Activated CD4-positive, alpha-beta memory T cell treated with anti-CD3 and anti-CD28 coated beads for 36 hours (primary cell): ENCODE measurements at regions not wholly inside any gene's neighbourhood (a gene's known extent, or its start where the extent isn't known, plus 50 kb on each side); places are given as distances from the start of the nearest gene placed in this dataset.

ENCODE experiments used
- CTCF ChIA-PET: fragments of 350-600 bp; sonication (Branson Sonifier 250); formaldehyde crosslinking; loops from one replicate; lab custom pipeline; 2021; ENCODE audit warnings: antibody characterized with exemption, inconsistent platforms; lab: Charles Lee
- POLR2A ChIA-PET: fragments of 350-600 bp; sonication (Branson Sonifier 250); formaldehyde crosslinking; loops from one replicate; lab custom pipeline; 2021; ENCODE audit warnings: antibody characterized with exemption; lab: Charles Lee
- DNase-seq: peaks from one replicate; pipeline ENCODE4 v3.0.0-alpha.2; 2020
- H3K27ac Mint-ChIP-seq: one replicate; pipeline ENCODE4 v1.8.0; 2021; ENCODE audit warnings: mixed read lengths
- H3K27me3 Mint-ChIP-seq: one replicate; pipeline ENCODE4 v1.8.0; 2021; ENCODE audit warnings: mixed read lengths
- H3K36me3 Mint-ChIP-seq: one replicate; pipeline ENCODE4 v1.8.0; 2021; ENCODE audit warnings: mixed read lengths
- H3K4me1 Mint-ChIP-seq: one replicate; pipeline ENCODE4 v1.8.0; 2021; ENCODE audit warnings: low read depth, mixed read lengths
- H3K4me3 Mint-ChIP-seq: one replicate; pipeline ENCODE4 v1.8.0; 2021; ENCODE audit warnings: mild to moderate bottlenecking, mixed read lengths
- H3K9me3 Mint-ChIP-seq: one replicate; pipeline ENCODE4 v1.8.0; 2021; ENCODE audit warnings: mixed read lengths
- intact Hi-C: fragments of 100-400 bp; cut with micrococcal nuclease; formaldehyde crosslinking; loops from one replicate; pipeline ENCODE4 v1.15.1; 2023

DNA sequence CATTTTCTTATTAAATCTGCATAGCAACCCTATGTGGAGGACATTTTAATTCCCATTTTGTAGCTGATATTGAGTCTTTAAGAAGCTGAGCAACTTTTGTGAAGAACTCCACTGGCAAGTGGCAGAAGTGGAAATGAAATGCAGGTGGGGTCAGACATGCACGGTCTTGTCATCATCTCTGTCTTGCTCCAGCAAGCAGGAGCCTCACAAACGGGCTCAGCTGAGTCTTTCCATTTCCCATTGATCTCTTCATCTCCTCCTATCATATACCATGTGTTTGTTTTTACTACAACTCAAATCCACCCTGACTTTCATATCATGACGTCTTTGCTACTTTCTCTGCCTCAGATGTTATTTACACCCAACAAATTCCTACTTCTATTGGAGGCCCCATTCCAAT is 97.9 kb upstream of the TENM4 start:
- POLR2A ChIA-PET = no interaction called here
- intact Hi-C loops = no loop called here
- Mint-ChIP-seq H3K27me3 (no peaks in the 10 kb centered on the region), H3K4me3 (no peak overlapping the region), H3K36me3 (no peaks in the 10 kb centered on the region), H3K9me3 (no peaks in the 10 kb centered on the region), H3K27ac (no peak overlapping the region), H3K4me1 (no peaks in the 10 kb centered on the region)
- no peak for DNase-seq
- CTCF ChIA-PET = no interaction called here

DNA sequence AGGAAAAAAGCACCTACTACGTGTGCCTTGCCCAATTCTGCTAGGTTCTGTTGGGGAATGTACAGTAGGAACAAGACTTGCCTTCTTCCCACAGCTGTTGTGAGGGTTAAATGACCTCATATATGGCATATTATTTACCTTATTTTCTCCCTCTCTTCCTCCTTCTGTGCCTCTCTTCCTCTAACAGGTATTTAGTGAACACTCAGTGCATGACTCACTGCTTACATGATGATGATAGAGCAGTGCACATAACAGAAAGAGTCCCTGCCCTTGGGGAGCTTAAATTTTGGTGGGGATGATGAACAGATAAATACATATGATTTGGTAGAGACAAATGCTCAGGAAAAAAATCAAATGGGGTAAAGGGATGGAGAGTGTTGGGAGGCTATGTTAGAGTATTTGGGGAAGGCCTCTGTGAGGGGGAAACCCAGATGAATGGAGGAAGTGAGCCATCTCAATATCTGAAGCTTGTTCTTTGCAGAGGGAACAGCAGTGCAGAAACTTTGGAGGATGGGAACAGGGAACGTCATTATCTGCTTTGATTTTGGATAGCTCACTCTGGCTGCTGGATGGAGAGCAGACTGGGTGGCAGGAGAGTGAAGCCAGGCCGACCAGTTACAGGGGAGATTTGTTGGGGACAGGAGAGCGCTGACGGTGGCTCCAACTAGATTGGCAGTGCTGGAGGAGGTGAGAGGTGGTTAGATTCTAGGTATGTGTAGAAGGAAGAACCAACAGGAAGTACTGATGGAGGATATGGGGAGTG is 95.5 kb upstream of the TENM4 start:
- H3K27me3 Mint-ChIP-seq = no peaks in the 10 kb centered on the region
- intact Hi-C loops = no loop called here
- no peaks in the 10 kb centered on the region for H3K9me3 Mint-ChIP-seq
- H3K4me3 Mint-ChIP-seq = no peak overlapping the region
- no peaks in the 10 kb centered on the region for H3K36me3 Mint-ChIP-seq
- ChIA-PET POLR2A (no interaction called here), CTCF (no interaction called here)
- DNase-seq = no peak
- no peaks in the 10 kb centered on the region for H3K4me1 Mint-ChIP-seq
- H3K27ac Mint-ChIP-seq = no peak overlapping the region

DNA sequence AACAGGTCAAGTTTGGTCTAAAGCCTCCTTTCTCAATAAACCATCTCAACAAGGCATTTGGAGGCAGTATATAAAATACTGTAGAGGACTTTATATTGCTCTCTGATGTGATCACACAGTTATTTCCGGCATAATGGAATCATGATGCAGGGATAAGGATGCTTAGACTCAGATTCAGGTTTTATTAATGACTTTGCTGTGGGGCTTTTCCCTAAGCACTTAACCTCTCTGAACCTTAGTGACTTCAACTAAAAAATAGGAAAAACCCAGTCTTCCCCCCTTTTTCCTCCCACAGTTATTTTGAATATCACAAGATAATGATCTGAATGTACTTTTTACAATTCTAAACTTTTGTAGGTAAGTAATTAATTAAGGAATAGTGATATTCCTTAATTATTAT is 94.8 kb upstream of the TENM4 start:
- Mint-ChIP-seq H3K36me3 (no peaks in the 10 kb centered on the region), H3K27ac (no peak overlapping the region), H3K4me1 (no peaks in the 10 kb centered on the region), H3K4me3 (no peak overlapping the region), H3K27me3 (no peaks in the 10 kb centered on the region), H3K9me3 (no peaks in the 10 kb centered on the region)
- DNase-seq = no peak
- intact Hi-C loops = no loop called here
- POLR2A ChIA-PET = no interaction called here
- CTCF ChIA-PET = no interaction called here

DNA sequence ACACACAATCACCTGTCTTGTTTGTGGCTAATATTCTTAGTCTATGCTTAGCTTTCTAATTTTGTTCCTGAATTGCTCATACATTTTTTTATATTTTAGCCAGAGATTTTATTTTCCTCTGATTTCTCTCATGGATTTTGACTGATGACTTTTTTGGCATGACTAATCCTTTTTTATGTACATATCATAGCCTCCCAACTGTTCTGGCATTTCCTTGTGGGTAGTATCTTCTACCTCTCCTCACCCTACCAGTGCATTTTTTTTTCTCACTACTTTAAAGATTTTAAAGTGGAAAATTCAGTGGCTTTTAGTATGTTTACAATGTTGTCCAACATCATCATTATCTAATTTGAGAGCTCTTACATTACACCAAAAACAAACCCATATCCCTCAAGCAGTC is 84.4 kb upstream of the TENM4 start:
- CTCF ChIA-PET = no interaction called here
- no peaks in the 10 kb centered on the region for H3K36me3 Mint-ChIP-seq
- POLR2A ChIA-PET = no interaction called here
- H3K27me3 Mint-ChIP-seq = no peaks in the 10 kb centered on the region
- H3K4me1 Mint-ChIP-seq = no peaks in the 10 kb centered on the region
- intact Hi-C loops = no loop called here
- peaks cover 8% of the 10 kb centered on the region for H3K9me3 Mint-ChIP-seq
- no peak overlapping the region for H3K27ac Mint-ChIP-seq
- DNase-seq = no peak
- no peak overlapping the region for H3K4me3 Mint-ChIP-seq

DNA sequence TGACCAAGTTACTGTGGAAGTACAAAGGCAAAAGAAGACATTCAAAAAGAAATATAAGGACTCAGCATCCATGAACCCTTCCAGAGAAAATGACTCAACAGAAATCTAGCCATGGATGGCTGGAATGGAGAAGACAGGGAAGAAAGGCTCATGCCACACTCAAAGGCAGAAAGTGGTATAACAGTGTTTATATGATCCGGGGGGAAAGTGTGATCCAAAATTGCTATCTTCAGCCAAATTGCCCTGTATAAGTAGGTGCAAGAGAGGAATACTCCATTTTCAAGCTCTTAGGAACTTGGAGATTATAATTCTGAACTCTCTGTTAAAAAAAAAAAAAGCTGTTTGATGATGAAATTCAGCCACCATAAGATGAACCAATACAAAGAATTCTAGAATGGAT is 81.8 kb upstream of the TENM4 start:
- no peak overlapping the region for H3K4me3 Mint-ChIP-seq
- no peaks in the 10 kb centered on the region for H3K4me1 Mint-ChIP-seq
- CTCF ChIA-PET = interaction anchor here (0.5 kb wide), 1 partner anchor 164 kb away, joined by 5 read pairs; no protein-coding TSS in a partner anchor
- no peaks in the 10 kb centered on the region for H3K36me3 Mint-ChIP-seq
- POLR2A ChIA-PET = no interaction called here
- peaks cover 8% of the 10 kb centered on the region for H3K9me3 Mint-ChIP-seq
- intact Hi-C loops = no loop called here
- H3K27me3 Mint-ChIP-seq = no peaks in the 10 kb centered on the region
- H3K27ac Mint-ChIP-seq = no peak overlapping the region
- DNase-seq = no peak

DNA sequence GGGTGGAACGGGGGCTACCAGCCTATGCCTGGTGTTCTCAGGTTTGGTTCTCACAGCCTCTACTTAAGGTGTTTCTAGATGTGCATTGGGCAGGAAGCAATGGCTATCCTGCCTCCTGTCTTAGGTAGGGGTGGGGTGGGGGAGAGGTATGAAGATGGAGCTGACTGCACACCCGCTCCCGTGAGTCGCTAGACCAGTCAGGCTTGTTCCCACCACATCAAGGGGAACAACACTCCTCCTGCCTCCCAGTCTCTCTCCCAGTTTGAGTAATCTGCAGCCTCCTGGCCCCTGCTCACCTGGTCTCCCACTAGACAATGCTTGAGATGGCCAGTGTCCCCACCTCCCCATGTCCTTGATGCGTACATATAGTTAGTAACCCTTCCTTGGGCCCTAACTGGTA is 79.3 kb upstream of the TENM4 start:
- CTCF ChIA-PET = no interaction called here
- peaks cover 8% of the 10 kb centered on the region for H3K9me3 Mint-ChIP-seq
- no peak for DNase-seq
- H3K36me3 Mint-ChIP-seq = no peaks in the 10 kb centered on the region
- no peak overlapping the region for H3K27ac Mint-ChIP-seq
- H3K4me1 Mint-ChIP-seq = no peaks in the 10 kb centered on the region
- POLR2A ChIA-PET = no interaction called here
- intact Hi-C loops = no loop called here
- no peaks in the 10 kb centered on the region for H3K27me3 Mint-ChIP-seq
- H3K4me3 Mint-ChIP-seq = no peak overlapping the region

DNA sequence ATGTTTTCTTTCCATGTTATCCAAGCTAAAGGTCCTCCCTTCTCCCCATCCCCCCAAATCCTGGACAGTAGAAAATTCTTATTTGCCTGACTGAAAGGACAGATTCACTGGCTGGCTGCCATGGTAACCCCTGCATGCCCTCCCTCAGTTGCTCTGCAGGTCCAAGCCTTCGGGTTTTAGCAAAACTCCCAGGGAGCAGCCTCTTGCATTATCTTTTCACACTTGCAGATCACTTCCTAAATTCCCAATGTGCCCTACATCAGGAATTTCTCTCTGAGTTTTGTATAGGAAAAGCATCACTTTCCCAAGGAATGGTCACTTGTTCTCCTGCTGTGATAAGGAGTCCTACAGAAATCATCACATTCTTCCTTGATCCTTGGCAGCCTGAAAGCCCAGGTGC is 75.0 kb upstream of the TENM4 start:
- Mint-ChIP-seq H3K27me3 (no peaks in the 10 kb centered on the region), H3K36me3 (no peaks in the 10 kb centered on the region), H3K4me1 (no peaks in the 10 kb centered on the region), H3K9me3 (peaks cover 3% of the 10 kb centered on the region), H3K4me3 (no peak overlapping the region), H3K27ac (no peak overlapping the region)
- ChIA-PET CTCF (no interaction called here), POLR2A (no interaction called here)
- intact Hi-C loops = no loop called here
- no peak for DNase-seq

DNA sequence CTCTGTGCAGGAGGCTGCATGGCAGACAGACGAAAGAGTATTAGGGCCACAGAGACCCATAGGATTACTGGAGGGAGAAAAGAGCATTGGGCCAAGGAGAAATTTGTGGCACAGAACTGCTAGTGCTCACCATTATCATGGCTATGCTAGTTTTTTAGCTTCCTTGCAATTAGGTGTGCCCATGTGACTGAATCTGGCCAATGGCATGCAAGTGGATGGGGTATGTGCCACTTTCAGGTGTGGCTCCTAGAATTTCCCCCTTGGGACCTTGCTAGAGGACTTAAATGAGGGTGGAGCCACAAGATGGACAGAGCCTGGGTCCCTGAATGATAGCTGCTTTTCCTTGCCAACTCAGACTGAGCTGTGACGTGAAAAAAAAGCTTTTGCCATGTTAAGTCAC is 73.9 kb upstream of the TENM4 start:
- intact Hi-C loops = no loop called here
- no peaks in the 10 kb centered on the region for H3K27me3 Mint-ChIP-seq

DNA sequence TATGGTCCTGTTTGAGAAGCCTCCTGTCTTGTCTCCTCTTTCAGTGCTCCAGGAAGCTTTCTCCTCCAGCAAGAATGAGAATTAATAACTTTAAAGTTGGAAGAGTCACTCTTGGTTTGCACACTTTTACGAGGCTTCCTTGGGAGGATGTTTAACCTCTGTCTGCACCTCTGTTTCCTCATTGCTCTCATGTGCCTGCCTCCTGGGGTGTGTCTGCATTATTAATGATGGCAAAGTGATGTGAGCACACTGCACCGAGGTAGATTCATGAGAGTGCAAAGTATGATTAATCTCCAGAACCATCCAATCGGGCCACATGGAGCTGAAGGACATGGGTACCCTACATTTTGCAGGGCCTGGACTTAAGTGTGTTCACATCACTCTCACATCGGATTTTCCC is 73.5 kb upstream of the TENM4 start:
- CTCF ChIA-PET = no interaction called here
- no peaks in the 10 kb centered on the region for H3K27me3 Mint-ChIP-seq
- intact Hi-C loops = no loop called here
- POLR2A ChIA-PET = no interaction called here
- H3K36me3 Mint-ChIP-seq = no peaks in the 10 kb centered on the region
- no peaks in the 10 kb centered on the region for H3K4me1 Mint-ChIP-seq
- H3K9me3 Mint-ChIP-seq = peaks cover 3% of the 10 kb centered on the region
- no peak for DNase-seq
- no peak overlapping the region for H3K27ac Mint-ChIP-seq
- no peak overlapping the region for H3K4me3 Mint-ChIP-seq

More for the DNA sequence above, 73.9 kb upstream of the TENM4 start:
- ChIA-PET POLR2A (no interaction called here), CTCF (no interaction called here)
- Mint-ChIP-seq H3K36me3 (no peaks in the 10 kb centered on the region), H3K9me3 (peaks cover 3% of the 10 kb centered on the region), H3K27ac (no peak overlapping the region), H3K4me1 (no peaks in the 10 kb centered on the region), H3K4me3 (no peak overlapping the region)
- DNase-seq = no peak

DNA sequence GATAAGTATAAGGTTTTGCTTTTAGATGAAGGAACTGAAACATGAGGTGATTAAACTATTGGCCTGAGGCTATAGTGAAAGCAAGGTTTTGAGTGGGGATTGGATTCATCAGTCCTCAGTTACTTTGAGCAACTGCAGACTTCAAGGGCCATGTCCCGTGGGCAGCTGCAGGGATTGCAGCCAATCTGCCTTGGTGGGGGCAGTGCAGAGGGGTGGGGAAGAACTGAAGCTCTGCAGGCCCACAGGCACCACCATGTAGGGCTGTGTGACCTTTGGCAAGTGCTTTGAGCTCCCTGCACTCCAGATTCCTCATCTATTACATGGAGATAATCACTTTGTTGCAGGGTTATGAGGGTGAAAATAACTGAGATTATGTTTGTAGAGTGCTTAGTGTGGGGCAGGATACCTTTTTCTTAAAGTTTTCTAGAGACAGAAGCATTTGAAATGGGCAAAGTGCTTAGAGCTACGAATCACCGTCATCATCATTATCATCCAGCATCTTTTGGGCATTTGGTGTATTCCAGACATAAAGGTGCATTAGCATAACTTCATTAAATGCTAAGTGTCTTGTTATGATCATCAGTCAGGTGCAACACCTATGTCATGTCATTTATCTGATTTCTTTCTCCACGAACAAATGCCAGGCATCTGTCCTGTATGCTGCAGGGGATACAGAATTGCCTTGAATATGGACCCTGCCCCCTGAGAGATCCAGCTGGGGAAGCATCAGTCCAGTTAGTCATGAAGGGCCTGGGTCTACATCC is 72.1 kb upstream of the TENM4 start:
- ChIA-PET CTCF (no interaction called here), POLR2A (no interaction called here)
- Mint-ChIP-seq H3K4me3 (no peak overlapping the region), H3K4me1 (no peaks in the 10 kb centered on the region), H3K9me3 (peaks cover 3% of the 10 kb centered on the region), H3K27ac (no peak overlapping the region), H3K27me3 (no peaks in the 10 kb centered on the region), H3K36me3 (no peaks in the 10 kb centered on the region)
- intact Hi-C loops = no loop called here
- DNase-seq = no peak

DNA sequence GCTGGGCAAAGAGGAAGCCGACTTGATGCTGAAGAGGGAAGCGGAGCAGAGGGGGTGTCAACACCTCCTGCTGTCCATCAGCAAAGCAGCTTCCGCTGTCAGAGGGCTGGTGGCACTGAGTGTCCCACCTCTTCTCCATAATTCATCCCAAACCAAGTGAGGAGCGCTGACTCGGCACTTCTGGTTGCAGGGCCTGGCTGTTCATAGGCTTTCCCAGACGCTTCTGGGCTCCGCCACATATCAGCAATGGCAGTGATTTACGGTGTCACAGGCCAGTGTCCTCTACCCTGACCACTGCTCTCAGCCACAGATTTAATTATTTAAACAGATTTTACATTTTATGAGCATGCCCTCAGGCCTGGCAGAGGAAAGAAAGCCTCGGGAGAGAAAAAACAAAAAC is 70.1 kb upstream of the TENM4 start:
- peaks cover 3% of the 10 kb centered on the region for H3K27me3 Mint-ChIP-seq
- no peak for DNase-seq
- CTCF ChIA-PET = no interaction called here
- H3K4me1 Mint-ChIP-seq = no peaks in the 10 kb centered on the region
- POLR2A ChIA-PET = no interaction called here
- H3K27ac Mint-ChIP-seq = no peak overlapping the region
- H3K36me3 Mint-ChIP-seq = no peaks in the 10 kb centered on the region
- no peak overlapping the region for H3K4me3 Mint-ChIP-seq
- peaks cover 3% of the 10 kb centered on the region for H3K9me3 Mint-ChIP-seq
- intact Hi-C loops = no loop called here

DNA sequence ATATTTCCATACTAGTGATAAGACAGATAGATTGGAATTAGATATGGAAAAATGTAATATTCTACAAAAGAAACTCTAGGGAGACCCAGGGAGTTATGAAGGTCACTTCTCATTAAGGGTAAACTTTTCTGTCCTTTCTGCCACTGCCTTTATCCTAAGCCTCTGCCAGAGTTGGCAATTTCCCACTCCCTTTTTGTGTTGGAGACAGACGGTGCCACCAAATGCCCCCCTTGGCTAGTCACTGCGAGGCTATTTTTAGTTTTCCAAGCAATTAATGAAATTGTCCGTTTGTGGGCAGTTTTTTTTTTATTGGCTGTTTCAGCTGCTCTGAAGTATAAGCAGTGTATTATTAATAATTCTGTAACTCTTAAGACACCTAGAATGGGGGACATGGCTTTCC is 67.6 kb upstream of the TENM4 start:
- H3K27ac Mint-ChIP-seq = no peak overlapping the region
- ChIA-PET CTCF (interaction anchor here (1.3 kb wide), 1 partner anchor 14 kb away, joined by 3 read pairs; no protein-coding TSS in a partner anchor), POLR2A (no interaction called here)

DNA sequence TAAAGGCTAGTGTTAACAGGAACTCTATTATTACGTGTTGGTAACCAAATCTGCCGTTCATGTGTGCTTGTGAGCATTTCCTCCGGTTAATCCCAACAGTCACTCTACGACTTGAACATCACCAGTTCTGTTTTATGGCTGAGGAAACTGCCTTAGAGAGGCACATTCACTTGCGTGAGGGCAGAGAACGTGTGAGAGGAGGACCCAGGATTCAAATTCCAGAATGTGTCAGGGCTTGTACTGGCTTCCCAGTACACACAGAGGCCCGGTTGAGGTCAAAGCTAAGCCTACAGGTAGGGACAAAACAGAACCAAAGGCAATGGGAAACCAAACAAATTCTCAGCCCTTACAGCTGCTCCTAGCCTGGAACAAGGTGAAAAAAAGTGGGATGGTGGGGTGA is 66.9 kb upstream of the TENM4 start:
- POLR2A ChIA-PET = no interaction called here
- no peak overlapping the region for H3K4me3 Mint-ChIP-seq

More for the DNA sequence above, 67.6 kb upstream of the TENM4 start:
- Mint-ChIP-seq H3K36me3 (no peaks in the 10 kb centered on the region), H3K27me3 (peaks cover 3% of the 10 kb centered on the region), H3K9me3 (peaks cover 3% of the 10 kb centered on the region), H3K4me1 (no peaks in the 10 kb centered on the region), H3K4me3 (no peak overlapping the region)
- intact Hi-C loops = no loop called here
- no peak for DNase-seq

More for the DNA sequence above, 66.9 kb upstream of the TENM4 start:
- Mint-ChIP-seq H3K4me1 (no peaks in the 10 kb centered on the region), H3K27ac (no peak overlapping the region), H3K9me3 (peaks cover 3% of the 10 kb centered on the region), H3K36me3 (no peaks in the 10 kb centered on the region), H3K27me3 (peaks cover 3% of the 10 kb centered on the region)
- CTCF ChIA-PET = no interaction called here
- DNase-seq = no peak
- intact Hi-C loops = no loop called here
